ENCODE measurements at regions not wholly inside any gene's neighbourhood (a gene's known extent, or its start where the extent isn't known, plus 50 kb on each side); places are given as distances from the start of the nearest gene placed in this dataset.
"Not testable (repeated sequence)": the region's sequence is repeated elsewhere in the genome, so short reads cannot be mapped to it uniquely, and the experiment has no call there.

- H3K27ac Mint-ChIP-seq = no peak overlapping the region
- H3K9me3 Mint-ChIP-seq (ENCODE audit: low read depth) = peaks cover 6% of the 10 kb centered on the region
- CTCF ChIA-PET = no interaction called here
- ATAC-seq (no peak), DNase-seq (no peak)
- H3K36me3 Mint-ChIP-seq = no peaks in the 10 kb centered on the region
- H3K27me3 Mint-ChIP-seq = no peaks in the 10 kb centered on the region
- H3K4me1 Mint-ChIP-seq = no peaks in the 10 kb centered on the region
- H3K4me3 Mint-ChIP-seq = no peak overlapping the region
These were observed 296.5 kb upstream of the TMEM132C start for GRCh38 chr12:127970491-127970890.

- H3K4me1 Mint-ChIP-seq = no peaks in the 10 kb centered on the region
- H3K9me3 Mint-ChIP-seq (ENCODE audit: low read depth) = peaks cover 15% of the 10 kb centered on the region
- H3K27me3 Mint-ChIP-seq = no peaks in the 10 kb centered on the region
- no peaks in the 10 kb centered on the region for H3K36me3 Mint-ChIP-seq
- no peak for DNase-seq
- ATAC-seq = no peak
- no peak overlapping the region for H3K27ac Mint-ChIP-seq
- CTCF ChIA-PET = no interaction called here
- H3K4me3 Mint-ChIP-seq = no peak overlapping the region
These were observed 286.4 kb upstream of the TMEM132C start for GRCh38 chr12:127980585-127980984.

GRCh38 chr12:127981875-127982274 is 285.1 kb upstream of the TMEM132C start:
- Mint-ChIP-seq H3K27ac (no peak overlapping the region), H3K9me3 (ENCODE audit: low read depth) (peaks cover 13% of the 10 kb centered on the region), H3K27me3 (no peaks in the 10 kb centered on the region), H3K4me3 (no peak overlapping the region), H3K36me3 (no peaks in the 10 kb centered on the region), H3K4me1 (no peaks in the 10 kb centered on the region)
- CTCF ChIA-PET = no interaction called here
- ATAC-seq (no peak), DNase-seq (no peak)

GRCh38 chr12:127983213-127983791 is 283.7 kb upstream of the TMEM132C start:
- DNase-seq, CTCF ChIA-PET: not testable (repeated sequence)

GRCh38 chr12:127984386-127985055 is 282.4 kb upstream of the TMEM132C start:
- DNase-seq (no peak), ATAC-seq (no peak)
- CTCF ChIA-PET = no interaction called here
- Mint-ChIP-seq H3K4me3 (no peak overlapping the region), H3K27me3 (no peaks in the 10 kb centered on the region), H3K27ac (no peak overlapping the region), H3K36me3 (no peaks in the 10 kb centered on the region), H3K4me1 (no peaks in the 10 kb centered on the region), H3K9me3 (ENCODE audit: low read depth) (peaks cover 12% of the 10 kb centered on the region)

More at GRCh38 chr12:127983213-127983791, 283.7 kb upstream of the TMEM132C start:
- H3K4me1 Mint-ChIP-seq; H3K4me3 Mint-ChIP-seq; H3K27ac Mint-ChIP-seq; ATAC-seq; H3K27me3 Mint-ChIP-seq; H3K36me3 Mint-ChIP-seq; H3K9me3 Mint-ChIP-seq (ENCODE audit: low read depth): not testable (repeated sequence)

- ATAC-seq = no peak
These were observed 279.6 kb upstream of the TMEM132C start for GRCh38 chr12:127987199-127987901.

GRCh38 chr12:127991485-127991884 is 275.5 kb upstream of the TMEM132C start:
- H3K27ac Mint-ChIP-seq = no peak overlapping the region
- H3K9me3 Mint-ChIP-seq (ENCODE audit: low read depth) = peaks cover 23% of the 10 kb centered on the region
- CTCF ChIA-PET = no interaction called here
- ATAC-seq (no peak), DNase-seq (no peak)
- no peaks in the 10 kb centered on the region for H3K4me1 Mint-ChIP-seq
- H3K4me3 Mint-ChIP-seq = no peak overlapping the region
- H3K36me3 Mint-ChIP-seq = no peaks in the 10 kb centered on the region
- H3K27me3 Mint-ChIP-seq = no peaks in the 10 kb centered on the region

More at GRCh38 chr12:127987199-127987901, 279.6 kb upstream of the TMEM132C start:
- no peak overlapping the region for H3K27ac Mint-ChIP-seq
- no peaks in the 10 kb centered on the region for H3K4me1 Mint-ChIP-seq
- H3K36me3 Mint-ChIP-seq = no peaks in the 10 kb centered on the region
- CTCF ChIA-PET = no interaction called here
- no peaks in the 10 kb centered on the region for H3K27me3 Mint-ChIP-seq
- H3K4me3 Mint-ChIP-seq = no peak overlapping the region
- no peak for DNase-seq
- H3K9me3 Mint-ChIP-seq (ENCODE audit: low read depth) = peaks cover 14% of the 10 kb centered on the region

GRCh38 chr12:127998988-127999387 is 268.0 kb upstream of the TMEM132C start:
- Mint-ChIP-seq H3K27ac (no peak overlapping the region), H3K36me3 (no peaks in the 10 kb centered on the region), H3K4me3 (no peak overlapping the region), H3K9me3 (ENCODE audit: low read depth) (peaks cover 10% of the 10 kb centered on the region), H3K27me3 (no peaks in the 10 kb centered on the region), H3K4me1 (no peaks in the 10 kb centered on the region)
- ATAC-seq = no peak
- CTCF ChIA-PET = no interaction called here
- DNase-seq = no peak

GRCh38 chr12:128004383-128004938 is 262.5 kb upstream of the TMEM132C start:
- no peak overlapping the region for H3K27ac Mint-ChIP-seq

GRCh38 chr12:128007250-128007649 is 259.7 kb upstream of the TMEM132C start:
- Mint-ChIP-seq H3K4me3 (no peak overlapping the region), H3K4me1 (no peaks in the 10 kb centered on the region)
- CTCF ChIA-PET = no interaction called here

More at GRCh38 chr12:128004383-128004938, 262.5 kb upstream of the TMEM132C start:
- DNase-seq (no peak), ATAC-seq (no peak)
- H3K4me1 Mint-ChIP-seq = no peaks in the 10 kb centered on the region
- no peaks in the 10 kb centered on the region for H3K27me3 Mint-ChIP-seq
- no peaks in the 10 kb centered on the region for H3K36me3 Mint-ChIP-seq
- H3K4me3 Mint-ChIP-seq = no peak overlapping the region
- CTCF ChIA-PET = interaction anchor here (0.6 kb wide), 1 partner anchor 1038 kb away, joined by 3 read pairs; no protein-coding TSS in a partner anchor
- peaks cover 12% of the 10 kb centered on the region for H3K9me3 Mint-ChIP-seq (ENCODE audit: low read depth)

GRCh38 chr12:128008341-128008740 is 258.6 kb upstream of the TMEM132C start:
- H3K4me1 Mint-ChIP-seq = no peaks in the 10 kb centered on the region
- DNase-seq = no peak
- H3K9me3 Mint-ChIP-seq (ENCODE audit: low read depth) = peaks cover 10% of the 10 kb centered on the region
- CTCF ChIA-PET = no interaction called here
- no peaks in the 10 kb centered on the region for H3K36me3 Mint-ChIP-seq
- H3K27me3 Mint-ChIP-seq = no peaks in the 10 kb centered on the region
- no peak overlapping the region for H3K27ac Mint-ChIP-seq
- ATAC-seq = no peak
- H3K4me3 Mint-ChIP-seq = no peak overlapping the region

More at GRCh38 chr12:128007250-128007649, 259.7 kb upstream of the TMEM132C start:
- Mint-ChIP-seq H3K27me3 (no peaks in the 10 kb centered on the region), H3K36me3 (no peaks in the 10 kb centered on the region), H3K27ac (no peak overlapping the region), H3K9me3 (ENCODE audit: low read depth) (peaks cover 10% of the 10 kb centered on the region)
- ATAC-seq = no peak
- no peak for DNase-seq

GRCh38 chr12:128009108-128009507 is 257.9 kb upstream of the TMEM132C start:
- Mint-ChIP-seq H3K9me3 (ENCODE audit: low read depth) (peaks cover 12% of the 10 kb centered on the region), H3K27me3 (no peaks in the 10 kb centered on the region), H3K4me3 (no peak overlapping the region), H3K36me3 (no peaks in the 10 kb centered on the region), H3K27ac (no peak overlapping the region), H3K4me1 (no peaks in the 10 kb centered on the region)
- CTCF ChIA-PET = no interaction called here
- DNase-seq = no peak
- ATAC-seq = no peak

GRCh38 chr12:128012110-128012509 is 254.9 kb upstream of the TMEM132C start:
- peaks cover 8% of the 10 kb centered on the region for H3K9me3 Mint-ChIP-seq (ENCODE audit: low read depth)
- ATAC-seq = no peak
- CTCF ChIA-PET = no interaction called here
- no peak overlapping the region for H3K4me3 Mint-ChIP-seq
- no peak overlapping the region for H3K27ac Mint-ChIP-seq
- no peaks in the 10 kb centered on the region for H3K36me3 Mint-ChIP-seq
- H3K27me3 Mint-ChIP-seq = no peaks in the 10 kb centered on the region
- no peaks in the 10 kb centered on the region for H3K4me1 Mint-ChIP-seq
- DNase-seq = no peak

- peaks cover 12% of the 10 kb centered on the region for H3K9me3 Mint-ChIP-seq (ENCODE audit: low read depth)
- ATAC-seq = no peak
- no peaks in the 10 kb centered on the region for H3K27me3 Mint-ChIP-seq
- DNase-seq = no peak
- H3K36me3 Mint-ChIP-seq = no peaks in the 10 kb centered on the region
- CTCF ChIA-PET = no interaction called here
- no peak overlapping the region for H3K27ac Mint-ChIP-seq
- H3K4me3 Mint-ChIP-seq = no peak overlapping the region
- no peaks in the 10 kb centered on the region for H3K4me1 Mint-ChIP-seq
These were observed 251.7 kb upstream of the TMEM132C start for GRCh38 chr12:128015276-128015675.

Data from activated CD8-positive, alpha-beta memory T cell treated with anti-CD3 and anti-CD28 coated beads, Interleukin-2, amount 10 ng/mL, durations not matched to agents 7 days and 5 days (primary cell).